DOHH2 (cell line): ENCODE measurements at regions not wholly inside any gene's neighbourhood (a gene's known extent, or its start where the extent isn't known, plus 50 kb on each side); places are given as distances from the start of the nearest gene placed in this dataset.

Experiments used
- EZH2phosphoT487 ChIP-seq: fragments of 200-600 bp; sonication (generic); IDR thresholded peaks from 2 replicates; pipeline ENCODE4 v1.6.1; 2017; ENCODE audit warnings: borderline replicate concordance, mild to moderate bottlenecking, antibody characterized with exemption, low read length, moderate library complexity, mixed read lengths
- TF ChIP-seq, protein P1 (sequence below): fragments of 200-600 bp; sonication (generic); IDR thresholded peaks from one replicate; pipeline ENCODE4 v1.5.1; 2014; ENCODE audit warnings: antibody characterized with exemption, mild to moderate bottlenecking, low read depth, low read length; ENCODE audit not compliant: poor library complexity, severe bottlenecking

DNA sequence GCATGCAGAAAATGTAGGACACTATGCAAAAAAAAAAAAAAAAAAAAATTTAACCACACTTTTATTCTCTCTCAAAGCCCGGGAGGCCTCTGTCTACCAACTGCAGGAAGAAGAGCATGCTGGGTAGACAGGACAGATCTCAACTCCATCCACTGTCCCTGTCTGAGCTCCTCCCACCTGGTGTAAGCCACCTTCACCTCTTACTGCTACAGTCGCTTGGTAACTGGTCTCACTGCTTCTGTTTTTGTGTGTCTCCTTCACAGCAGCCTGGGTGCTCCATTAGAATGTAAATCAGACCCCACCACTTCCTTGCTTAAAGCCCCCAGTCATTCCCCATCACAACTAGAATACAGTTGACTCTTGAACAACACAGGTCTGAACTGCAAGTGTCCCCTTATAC lies 115.1 kb upstream of the PROK2 start:
- TF ChIP-seq, protein P1, sequence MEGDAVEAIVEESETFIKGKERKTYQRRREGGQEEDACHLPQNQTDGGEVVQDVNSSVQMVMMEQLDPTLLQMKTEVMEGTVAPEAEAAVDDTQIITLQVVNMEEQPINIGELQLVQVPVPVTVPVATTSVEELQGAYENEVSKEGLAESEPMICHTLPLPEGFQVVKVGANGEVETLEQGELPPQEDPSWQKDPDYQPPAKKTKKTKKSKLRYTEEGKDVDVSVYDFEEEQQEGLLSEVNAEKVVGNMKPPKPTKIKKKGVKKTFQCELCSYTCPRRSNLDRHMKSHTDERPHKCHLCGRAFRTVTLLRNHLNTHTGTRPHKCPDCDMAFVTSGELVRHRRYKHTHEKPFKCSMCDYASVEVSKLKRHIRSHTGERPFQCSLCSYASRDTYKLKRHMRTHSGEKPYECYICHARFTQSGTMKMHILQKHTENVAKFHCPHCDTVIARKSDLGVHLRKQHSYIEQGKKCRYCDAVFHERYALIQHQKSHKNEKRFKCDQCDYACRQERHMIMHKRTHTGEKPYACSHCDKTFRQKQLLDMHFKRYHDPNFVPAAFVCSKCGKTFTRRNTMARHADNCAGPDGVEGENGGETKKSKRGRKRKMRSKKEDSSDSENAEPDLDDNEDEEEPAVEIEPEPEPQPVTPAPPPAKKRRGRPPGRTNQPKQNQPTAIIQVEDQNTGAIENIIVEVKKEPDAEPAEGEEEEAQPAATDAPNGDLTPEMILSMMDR, result no peak
- no peak for TF ChIP-seq EZH2phosphoT487
